Astrocyte (in vitro differentiated cells and primary cell): ENCODE measurements at regions not wholly inside any gene's neighbourhood (a gene's known extent, or its start where the extent isn't known, plus 50 kb on each side); places are given as distances from the start of the nearest gene placed in this dataset.

ENCODE experiments used
- DNase-seq: peaks from one replicate; pipeline ENCODE4 v3.0.0-alpha.2; 2010; ENCODE audit warnings: low read depth
- FAIRE-seq: peaks from 2 replicates; lab custom pipeline; 2011; peaks lifted over from hg19 to GRCh38; lab: Jason Lieb, UNC
- H2AFZ ChIP-seq: 2 replicates; pipeline ENCODE4 v1.6.0; 2012; ENCODE audit warnings: low read depth, low read length, inconsistent platforms
- H3K27ac ChIP-seq: 2 replicates; pipeline ENCODE4 v1.5.1; 2011; ENCODE audit warnings: low read depth, low read length, inconsistent platforms
- H3K27me3 ChIP-seq: 2 replicates; pipeline ENCODE4 v1.6.0; 2011; ENCODE audit warnings: low read length, inconsistent platforms; ENCODE audit not compliant: insufficient read depth
- H3K36me3 ChIP-seq: 2 replicates; pipeline ENCODE4 v1.5.1; 2011; ENCODE audit warnings: low read length, inconsistent platforms; ENCODE audit not compliant: insufficient read depth
- H3K4me1 ChIP-seq: 2 replicates; pipeline ENCODE4 v1.5.1; 2011; ENCODE audit warnings: low read length, inconsistent platforms; ENCODE audit not compliant: insufficient read depth
- H3K4me2 ChIP-seq: 2 replicates; pipeline ENCODE4 v1.6.0; 2012; ENCODE audit warnings: low read length, inconsistent platforms
- H3K4me3 ChIP-seq: 2 replicates; pipeline ENCODE4 v1.5.1; 2011; ENCODE audit warnings: low read depth, mild to moderate bottlenecking, low read length, inconsistent platforms; ENCODE audit not compliant: insufficient read depth
- H3K79me2 ChIP-seq: 2 replicates; pipeline ENCODE4 v1.6.0; 2012; ENCODE audit warnings: mild to moderate bottlenecking, low read length, inconsistent platforms; ENCODE audit not compliant: insufficient read depth
- H3K9ac ChIP-seq: 2 replicates; pipeline ENCODE4 v1.6.0; 2012; ENCODE audit warnings: mild to moderate bottlenecking, low read length, inconsistent platforms
- H3K9me3 ChIP-seq: 2 replicates; pipeline ENCODE4 v1.5.1; 2012; ENCODE audit warnings: low read depth, mild to moderate bottlenecking, low read length, inconsistent platforms; ENCODE audit not compliant: insufficient read depth
- H4K20me1 ChIP-seq: 2 replicates; pipeline ENCODE4 v1.6.0; 2012; ENCODE audit warnings: low read length, inconsistent platforms; ENCODE audit not compliant: insufficient read depth
- H3K27ac Mint-ChIP-seq: one replicate; pipeline ENCODE4 v1.8.0; 2021; ENCODE audit warnings: mild to moderate bottlenecking, mixed read lengths; ENCODE audit not compliant: unreplicated experiment
- H3K27me3 Mint-ChIP-seq: one replicate; pipeline ENCODE4 v1.8.0; 2021; ENCODE audit warnings: low read depth, mixed read lengths; ENCODE audit not compliant: unreplicated experiment
- H3K36me3 Mint-ChIP-seq: one replicate; pipeline ENCODE4 v1.8.0; 2021; ENCODE audit warnings: low read depth, mixed read lengths; ENCODE audit not compliant: unreplicated experiment
- H3K4me1 Mint-ChIP-seq: one replicate; pipeline ENCODE4 v1.8.0; 2021; ENCODE audit warnings: low read depth, mixed read lengths; ENCODE audit not compliant: unreplicated experiment
- H3K4me3 Mint-ChIP-seq: one replicate; pipeline ENCODE4 v1.8.0; 2021; ENCODE audit warnings: mild to moderate bottlenecking, moderate library complexity, mixed read lengths; ENCODE audit not compliant: unreplicated experiment
- H3K9me3 Mint-ChIP-seq: one replicate; pipeline ENCODE4 v1.8.0; 2021; ENCODE audit warnings: mild to moderate bottlenecking, mixed read lengths; ENCODE audit not compliant: unreplicated experiment
- EZH2 ChIP-seq: IDR thresholded peaks from 2 replicates; pipeline ENCODE4 v1.6.1; 2012; ENCODE audit warnings: mild to moderate bottlenecking, low read length, inconsistent platforms; ENCODE audit not compliant: insufficient read depth
- TF ChIP-seq, protein P1 (sequence below): IDR thresholded peaks from 2 replicates; pipeline ENCODE4 v1.5.1; 2011; ENCODE audit warnings: low read depth, mild to moderate bottlenecking, inconsistent platforms, low read length, moderate library complexity; ENCODE audit not compliant: insufficient read depth

DNA sequence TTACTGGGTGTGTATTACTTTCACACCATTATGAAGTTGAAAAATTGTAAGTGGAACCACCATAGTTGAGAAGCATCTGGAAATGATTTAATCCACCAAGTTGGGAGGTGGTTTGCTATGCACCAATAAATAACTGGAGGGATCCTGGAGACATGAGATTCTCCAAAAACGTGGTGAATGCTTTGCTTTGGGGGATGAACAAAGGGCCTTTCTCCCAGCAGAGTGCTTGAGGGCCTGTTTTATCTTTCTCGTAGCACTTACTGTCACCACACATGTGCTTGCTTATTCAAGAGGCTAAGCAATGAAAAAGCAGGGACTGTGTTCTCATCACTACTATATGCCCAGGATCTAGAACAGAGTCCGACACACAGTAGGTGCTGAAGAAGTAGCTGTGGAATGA lies 371.1 kb downstream of the DHX35 start:
- Histone ChIP-seq H3K9me3 (no peaks in the 10 kb centered on the region), H3K9ac (no peak overlapping the region), H3K36me3 (no peaks in the 10 kb centered on the region), H3K4me2 (no peak overlapping the region), H3K27me3 (no peaks in the 10 kb centered on the region), H2AFZ (no peak overlapping the region), H3K4me3 (no peak overlapping the region), H4K20me1 (no peaks in the 10 kb centered on the region), H3K79me2 (no peaks in the 10 kb centered on the region), H3K27ac (no peak overlapping the region), H3K4me1 (no peaks in the 10 kb centered on the region)
- no peak overlapping the region for H3K27ac Mint-ChIP-seq
- H3K9me3 Mint-ChIP-seq = no peaks in the 10 kb centered on the region
- FAIRE-seq = no peak
- no peaks in the 10 kb centered on the region for H3K4me1 Mint-ChIP-seq
- H3K36me3 Mint-ChIP-seq = no peaks in the 10 kb centered on the region
- no peak overlapping the region for H3K4me3 Mint-ChIP-seq
- peaks cover 8% of the 10 kb centered on the region for H3K27me3 Mint-ChIP-seq
- TF ChIP-seq, protein P1, sequence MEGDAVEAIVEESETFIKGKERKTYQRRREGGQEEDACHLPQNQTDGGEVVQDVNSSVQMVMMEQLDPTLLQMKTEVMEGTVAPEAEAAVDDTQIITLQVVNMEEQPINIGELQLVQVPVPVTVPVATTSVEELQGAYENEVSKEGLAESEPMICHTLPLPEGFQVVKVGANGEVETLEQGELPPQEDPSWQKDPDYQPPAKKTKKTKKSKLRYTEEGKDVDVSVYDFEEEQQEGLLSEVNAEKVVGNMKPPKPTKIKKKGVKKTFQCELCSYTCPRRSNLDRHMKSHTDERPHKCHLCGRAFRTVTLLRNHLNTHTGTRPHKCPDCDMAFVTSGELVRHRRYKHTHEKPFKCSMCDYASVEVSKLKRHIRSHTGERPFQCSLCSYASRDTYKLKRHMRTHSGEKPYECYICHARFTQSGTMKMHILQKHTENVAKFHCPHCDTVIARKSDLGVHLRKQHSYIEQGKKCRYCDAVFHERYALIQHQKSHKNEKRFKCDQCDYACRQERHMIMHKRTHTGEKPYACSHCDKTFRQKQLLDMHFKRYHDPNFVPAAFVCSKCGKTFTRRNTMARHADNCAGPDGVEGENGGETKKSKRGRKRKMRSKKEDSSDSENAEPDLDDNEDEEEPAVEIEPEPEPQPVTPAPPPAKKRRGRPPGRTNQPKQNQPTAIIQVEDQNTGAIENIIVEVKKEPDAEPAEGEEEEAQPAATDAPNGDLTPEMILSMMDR = no peak
- TF ChIP-seq EZH2 = no peak
- no peak for DNase-seq

DNA sequence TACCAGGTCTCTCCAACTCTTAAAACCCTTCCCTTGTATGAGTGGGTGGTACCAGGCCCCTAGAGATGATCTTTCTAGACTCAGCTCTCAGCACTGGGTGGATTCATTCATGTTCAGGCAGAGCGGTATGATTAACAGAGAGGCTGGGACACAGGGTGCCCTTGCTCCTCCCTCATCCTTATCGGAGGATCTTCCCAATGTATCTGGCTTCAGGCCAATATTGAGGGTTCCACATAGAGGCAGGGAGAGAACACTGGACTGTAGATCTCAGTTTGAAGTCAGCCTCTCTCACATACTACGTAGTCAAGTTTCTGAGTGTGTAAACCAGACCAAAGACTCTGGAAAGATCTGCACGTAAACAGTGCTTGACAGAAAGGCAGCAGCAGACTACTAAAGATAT lies 366.2 kb downstream of the DHX35 start:
- H3K4me3 Mint-ChIP-seq = no peak overlapping the region
- FAIRE-seq (no peak), DNase-seq (no peak)
- H3K27ac Mint-ChIP-seq = no peak overlapping the region
- H3K27ac ChIP-seq = no peak overlapping the region
- H4K20me1 ChIP-seq = no peaks in the 10 kb centered on the region
- H3K36me3 Mint-ChIP-seq = no peaks in the 10 kb centered on the region
- no peak overlapping the region for H3K4me2 ChIP-seq
- no peak overlapping the region for H3K4me3 ChIP-seq
- no peaks in the 10 kb centered on the region for H3K9me3 Mint-ChIP-seq
- H3K27me3 Mint-ChIP-seq = peaks cover 3% of the 10 kb centered on the region
- H3K9me3 ChIP-seq = no peaks in the 10 kb centered on the region
- H3K9ac ChIP-seq = no peak overlapping the region
- no peaks in the 10 kb centered on the region for H3K79me2 ChIP-seq
- no peaks in the 10 kb centered on the region for H3K27me3 ChIP-seq
- no peaks in the 10 kb centered on the region for H3K36me3 ChIP-seq
- H3K4me1 ChIP-seq = no peaks in the 10 kb centered on the region
- no peak overlapping the region for H2AFZ ChIP-seq
- no peak for TF ChIP-seq EZH2
- TF ChIP-seq, protein P1 = no peak
- H3K4me1 Mint-ChIP-seq = no peaks in the 10 kb centered on the region

DNA sequence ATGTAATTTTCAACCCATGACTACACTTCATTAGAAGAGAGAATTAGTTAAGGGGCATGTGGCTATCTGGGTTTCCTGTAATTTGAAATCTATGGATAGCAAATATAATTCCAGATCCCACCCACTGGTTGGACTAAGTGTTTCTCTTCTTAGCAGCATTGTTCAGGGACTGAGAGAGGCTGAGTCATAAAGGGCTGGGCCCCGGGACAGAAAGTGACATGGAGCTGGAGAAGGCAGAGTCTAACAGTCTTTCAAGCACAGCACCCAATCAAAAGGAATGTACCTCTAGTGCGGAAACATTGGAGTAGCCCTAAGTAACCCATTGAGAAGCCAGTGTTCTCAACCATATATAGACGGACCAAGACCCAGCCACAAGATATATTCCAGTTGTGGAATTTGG lies 363.9 kb downstream of the DHX35 start:
- Histone ChIP-seq H3K36me3 (no peaks in the 10 kb centered on the region), H3K27ac (no peak overlapping the region), H3K27me3 (no peaks in the 10 kb centered on the region), H4K20me1 (no peaks in the 10 kb centered on the region), H3K79me2 (no peaks in the 10 kb centered on the region), H3K9ac (no peak overlapping the region), H3K4me1 (no peaks in the 10 kb centered on the region), H3K4me3 (no peak overlapping the region), H3K4me2 (no peak overlapping the region), H3K9me3 (no peaks in the 10 kb centered on the region), H2AFZ (no peak overlapping the region)
- no peak for FAIRE-seq
- H3K36me3 Mint-ChIP-seq = no peaks in the 10 kb centered on the region
- no peak overlapping the region for H3K4me3 Mint-ChIP-seq
- no peak for DNase-seq
- H3K4me1 Mint-ChIP-seq = no peaks in the 10 kb centered on the region
- H3K9me3 Mint-ChIP-seq = no peaks in the 10 kb centered on the region
- H3K27ac Mint-ChIP-seq = no peak overlapping the region
- TF ChIP-seq, protein P1 = no peak
- TF ChIP-seq EZH2 = no peak
- H3K27me3 Mint-ChIP-seq = peaks cover 3% of the 10 kb centered on the region
